ENCODE measurements at regions not wholly inside any gene's neighbourhood (a gene's known extent, or its start where the extent isn't known, plus 50 kb on each side); places are given as distances from the start of the nearest gene placed in this dataset.

DNA sequence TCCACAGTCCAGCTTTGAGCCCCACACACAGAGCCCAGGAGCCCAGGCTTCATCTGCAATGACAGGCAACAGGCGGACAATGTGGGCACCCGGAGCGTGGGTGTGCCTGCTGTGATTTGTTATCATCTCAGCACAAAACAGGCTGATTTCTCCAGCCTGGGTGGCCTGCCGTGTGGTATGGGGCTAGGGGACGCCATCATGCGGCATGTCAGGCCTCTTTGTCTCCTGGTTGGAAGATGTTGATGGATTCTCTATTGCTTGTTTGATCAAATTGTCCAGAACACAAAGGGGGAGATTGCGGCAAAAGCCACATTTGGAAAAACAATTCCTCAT, 147.1 kb downstream of the KIF26A start:
- DNase-seq (ENCODE audit: low spot score in 2 of 2): no peak
- no peak for TF ChIP-seq POLR2A (IDR thresholded peaks at IDR 0.05)
- TF ChIP-seq CTCF (IDR thresholded peaks at IDR 0.05): no peak
- no peak for TF ChIP-seq POLR2AphosphoS5 (IDR thresholded peaks at IDR 0.05)
- H3K27ac ChIP-seq: no peak overlapping the region
- no peak overlapping the region for H3K4me3 ChIP-seq
- H3K36me3 ChIP-seq: no peaks in the 10 kb centered on the region
- intact Hi-C loops (cut with DNase I; ENCODE audit: low total_unique reads): no loop called here
- no peaks in the 10 kb centered on the region for H3K9me3 ChIP-seq
- peaks cover 0 to 9% of the 10 kb centered on the region in 2 donors for H3K27me3 ChIP-seq
- H3K4me1 ChIP-seq: no peaks in the 10 kb centered on the region

DNA sequence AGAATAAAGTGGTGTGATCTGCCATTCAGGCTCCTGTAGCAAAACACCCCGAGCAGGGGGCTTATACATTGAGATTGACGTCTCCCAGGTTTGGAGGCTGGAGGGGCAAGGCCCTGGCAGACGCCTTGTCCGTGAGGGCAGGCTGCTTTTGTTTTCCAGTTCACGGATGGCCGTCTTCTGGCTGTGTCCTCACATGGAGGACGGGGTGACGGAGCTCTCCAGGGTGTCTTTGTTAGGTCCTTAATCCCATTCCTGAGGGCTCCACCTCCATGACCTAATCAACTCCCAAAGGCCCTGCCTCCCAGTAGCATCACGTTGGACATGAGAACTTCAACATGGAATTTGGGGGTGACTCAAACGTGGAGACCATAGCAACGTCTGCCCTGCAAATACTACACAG, 147.7 kb downstream of the KIF26A start:
- Histone ChIP-seq H3K9me3 (no peaks in the 10 kb centered on the region), H3K4me1 (no peaks in the 10 kb centered on the region), H3K36me3 (no peaks in the 10 kb centered on the region), H3K4me3 (no peak overlapping the region), H3K27ac (no peak overlapping the region), H3K27me3 (peaks cover 0 to 14% of the 10 kb centered on the region in 2 donors)
- intact Hi-C loops (cut with DNase I; ENCODE audit: low total_unique reads): no loop called here
- DNase-seq (ENCODE audit: low spot score in 2 of 2): no peak
- TF ChIP-seq POLR2A (IDR thresholded peaks at IDR 0.05) (no peak), POLR2AphosphoS5 (IDR thresholded peaks at IDR 0.05) (no peak), CTCF (IDR thresholded peaks at IDR 0.05) (no peak)

GRCh38 chr14:104286496-104286895, 148.1 kb downstream of the KIF26A start:
- Histone ChIP-seq H3K27me3 (peaks cover 0 to 15% of the 10 kb centered on the region in 2 donors), H3K36me3 (no peaks in the 10 kb centered on the region), H3K27ac (no peak overlapping the region), H3K4me3 (no peak overlapping the region), H3K4me1 (no peaks in the 10 kb centered on the region), H3K9me3 (no peaks in the 10 kb centered on the region)
- DNase-seq (ENCODE audit: low spot score in 2 of 2): no peak
- TF ChIP-seq POLR2A (IDR thresholded peaks at IDR 0.05): no peak
- no peak for TF ChIP-seq POLR2AphosphoS5 (IDR thresholded peaks at IDR 0.05)
- no peak for TF ChIP-seq CTCF (IDR thresholded peaks at IDR 0.05)
- intact Hi-C loops (cut with DNase I; ENCODE audit: low total_unique reads): no loop called here

DNA sequence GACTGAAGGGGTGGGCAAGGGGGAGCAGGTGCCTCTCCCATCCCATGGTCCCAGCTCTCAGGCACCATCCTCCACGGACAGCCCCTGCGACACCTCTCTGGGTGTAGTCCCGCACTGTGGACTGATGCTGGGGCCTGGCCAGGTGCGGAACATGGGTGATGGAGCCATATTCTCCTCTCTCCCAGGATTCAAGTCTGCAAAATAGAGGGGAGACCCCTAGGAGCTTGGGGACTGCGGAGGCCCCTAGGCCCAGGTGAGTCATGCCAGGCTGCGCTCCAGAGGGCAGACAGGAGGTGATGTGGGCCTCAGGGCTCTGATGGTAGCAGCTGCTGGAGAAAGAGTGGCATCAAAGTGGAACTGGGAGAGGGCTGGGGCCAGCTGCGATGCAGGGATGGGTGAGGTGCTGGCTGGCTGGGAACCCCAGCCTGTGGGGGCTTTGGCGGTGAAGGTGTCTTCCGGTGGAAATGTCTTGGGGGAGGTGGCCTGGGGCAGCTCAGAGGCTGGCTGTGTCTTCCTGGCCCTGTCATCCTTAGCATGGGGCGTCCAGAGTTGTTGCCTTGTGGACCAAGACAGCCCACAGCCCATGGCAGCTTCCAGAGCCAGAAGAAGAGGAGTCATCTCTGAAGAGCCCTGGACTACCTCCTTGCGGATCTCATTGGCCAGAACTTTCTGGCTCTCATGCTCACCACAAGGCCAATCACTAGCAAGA, 149.1 kb downstream of the KIF26A start:
- intact Hi-C loops (cut with DNase I; ENCODE audit: low total_unique reads): no loop called here
- TF ChIP-seq POLR2A (IDR thresholded peaks at IDR 0.05): no peak
- no peak for TF ChIP-seq POLR2AphosphoS5 (IDR thresholded peaks at IDR 0.05)
- TF ChIP-seq CTCF (IDR thresholded peaks at IDR 0.05): no peak
- DNase-seq (ENCODE audit: low spot score in 2 of 2): peak in 1 of 2 donors; percentile 15

DNA sequence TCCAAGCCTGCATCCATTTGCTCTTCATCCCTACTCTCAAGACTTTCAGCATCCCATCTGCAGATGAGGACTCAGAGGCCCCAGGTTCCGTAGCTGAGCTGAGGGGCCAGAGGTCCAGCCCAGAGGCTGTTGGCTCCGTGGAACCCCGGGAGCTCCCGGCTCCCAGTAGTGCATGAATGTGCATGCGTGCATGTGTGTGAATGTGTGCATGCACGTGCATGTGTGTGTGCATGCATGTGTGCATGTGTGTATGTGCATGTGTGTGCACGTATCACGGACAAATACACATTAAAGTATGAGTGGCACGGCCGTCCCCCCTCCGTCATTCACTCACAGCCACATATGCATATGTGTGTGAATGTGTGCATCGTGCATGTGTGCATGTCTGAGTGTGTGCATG, 149.9 kb downstream of the KIF26A start:
- Histone ChIP-seq H3K9me3 (no peaks in the 10 kb centered on the region), H3K27ac (no peak overlapping the region), H3K36me3 (no peaks in the 10 kb centered on the region), H3K27me3 (peaks cover 3 to 27% of the 10 kb centered on the region in 2 donors), H3K4me1 (no peaks in the 10 kb centered on the region), H3K4me3 (no peak overlapping the region)
- DNase-seq (ENCODE audit: low spot score in 2 of 2): peak in 1 of 2 donors; percentile 31
- TF ChIP-seq CTCF (IDR thresholded peaks at IDR 0.05) (no peak), POLR2A (IDR thresholded peaks at IDR 0.05) (no peak), POLR2AphosphoS5 (IDR thresholded peaks at IDR 0.05) (no peak)
- intact Hi-C loops (cut with DNase I; ENCODE audit: low total_unique reads): no loop called here

More for the DNA sequence above, 149.1 kb downstream of the KIF26A start:
- Histone ChIP-seq H3K9me3 (no peaks in the 10 kb centered on the region), H3K4me1 (no peaks in the 10 kb centered on the region), H3K4me3 (no peak overlapping the region), H3K27ac (no peak overlapping the region), H3K27me3 (peaks cover 1 to 19% of the 10 kb centered on the region in 2 donors), H3K36me3 (no peaks in the 10 kb centered on the region)

All from breast epithelium (tissue), 4 donors.